GM12878 (cell line): ENCODE measurements at regions not wholly inside any gene's neighbourhood (a gene's known extent, or its start where the extent isn't known, plus 50 kb on each side); places are given as distances from the start of the nearest gene placed in this dataset.
"Not testable (repeated sequence)": the region's sequence is repeated elsewhere in the genome, so short reads cannot be mapped to it uniquely, and the experiment has no call there.

Source experiments
- ATAC-seq: fragments of 200-7000 bp; cut with Tn5 transposase; 3 replicates; pipeline ENCODE4 v1.9.1; 2020; ENCODE audit warnings: mild to moderate bottlenecking, moderate library complexity
- BruUV-seq: library from RNA; stranded (reverse); fragments of 400-500 nt; replicated peaks from 2 replicates; lab custom pipeline; 2021; lab: Mats Ljungman, UMichigan
- CTCF ChIA-PET: fragments of 300-600 bp; sonication (Branson Sonifier 250); formaldehyde crosslinking; extraction: SDS; loops from one replicate; lab custom pipeline; 2021; ENCODE audit warnings: inconsistent platforms; lab: Yijun Ruan, JAX
- POLR2A ChIA-PET: fragments of 350-600 bp; formaldehyde crosslinking; extraction: SDS; loops from one replicate; lab custom pipeline; 2021; ENCODE audit warnings: inconsistent platforms; lab: Charles Lee
- RAD21 ChIA-PET: fragments of 300-600 bp; sonication (Branson Sonifier 250); formaldehyde crosslinking; loops from one replicate; lab custom pipeline; 2023; ENCODE audit warnings: antibody characterized with exemption; ENCODE audit not compliant: unreplicated experiment; lab: Charles Lee
- SMC1A ChIA-PET: fragments of 300-600 bp; sonication (Branson Sonifier 250); formaldehyde crosslinking; loops from one replicate; lab custom pipeline; 2023; ENCODE audit not compliant: unreplicated experiment, uncharacterized antibody; lab: Charles Lee
- DNase-seq: peaks from one replicate; pipeline ENCODE4 v3.0.0-alpha.2; 2011; ENCODE audit warnings: low read depth, low spot score
- FAIRE-seq: peaks from 3 replicates; lab custom pipeline; 2011; peaks lifted over from hg19 to GRCh38; lab: Jason Lieb, UNC
- H2AFZ ChIP-seq: 2 replicates; pipeline ENCODE4 v1.6.0; 2011; ENCODE audit warnings: low read depth, low read length, control low read depth; ENCODE audit not compliant: control insufficient read depth
- H3K27ac ChIP-seq: 2 replicates; pipeline ENCODE4 v1.5.1; 2011; ENCODE audit warnings: control low read depth; ENCODE audit not compliant: control insufficient read depth, insufficient read depth
- H3K27me3 ChIP-seq, 2 experiments: replicated peaks in 1 of 2; 2 replicates each; pipeline versions ENCODE4 v1.6.0 to v1.6.1; 2011; ENCODE audit warnings: low read length in 1 of 2; ENCODE audit not compliant: control insufficient read depth in 2 of 2, insufficient read depth in 2 of 2
- H3K36me3 ChIP-seq, 2 experiments: 2 replicates each; pipeline ENCODE4 v1.5.1; 2011; ENCODE audit warnings: low read length in 1 of 2; ENCODE audit not compliant: control insufficient read depth in 2 of 2, insufficient read depth in 2 of 2
- H3K4me1 ChIP-seq: 2 replicates; pipeline ENCODE4 v1.6.1; 2011; ENCODE audit warnings: mild to moderate bottlenecking, low read length, moderate library complexity, mixed read lengths; ENCODE audit not compliant: control insufficient read depth, insufficient read depth
- H3K4me2 ChIP-seq: 2 replicates; pipeline ENCODE4 v1.6.0; 2011; ENCODE audit warnings: control low read depth; ENCODE audit not compliant: control insufficient read depth, insufficient read depth
- H3K4me3 ChIP-seq: fragments of 200-600 bp; sonication (generic); 2 replicates; pipeline ENCODE4 v1.5.1; 2016
- H3K79me2 ChIP-seq: 2 replicates; pipeline ENCODE4 v1.6.0; 2011; ENCODE audit warnings: low read length; ENCODE audit not compliant: control insufficient read depth, insufficient read depth
- H3K9ac ChIP-seq: 2 replicates; pipeline ENCODE4 v1.8.0; 2011; ENCODE audit warnings: low read length, control low read depth, mixed read lengths; ENCODE audit not compliant: control insufficient read depth, insufficient read depth
- H3K9me3 ChIP-seq: replicated peaks from 3 replicates; pipeline ENCODE4 v1.5.1; 2011; ENCODE audit warnings: mild to moderate bottlenecking, low read length; ENCODE audit not compliant: control insufficient read depth, insufficient read depth
- H4K20me1 ChIP-seq: 2 replicates; pipeline ENCODE4 v1.6.0; 2011; ENCODE audit not compliant: control insufficient read depth, insufficient read depth
- ATF7 ChIP-seq: fragments of 450-650 bp; IDR thresholded peaks from 2 replicates; pipeline ENCODE4 v1.6.1; 2016; ENCODE audit warnings: low read depth, mild to moderate bottlenecking
- CREM ChIP-seq: IDR thresholded peaks from 2 replicates; pipeline ENCODE4 v1.6.1; 2014; ENCODE audit warnings: antibody characterized with exemption, low read depth
- MYB ChIP-seq: fragments of 150-350 bp; IDR thresholded peaks from 2 replicates; pipeline ENCODE4 v1.6.1; 2014; ENCODE audit warnings: mild to moderate bottlenecking, low read depth, low read length, borderline replicate concordance
- NR2C2 ChIP-seq: IDR thresholded peaks from 2 replicates; pipeline ENCODE4 v1.6.1; 2011; ENCODE audit warnings: borderline replicate concordance, low read depth; ENCODE audit not compliant: control insufficient read depth, insufficient read length
- NR2F1 ChIP-seq: fragments of 450-650 bp; conservative IDR thresholded peaks from 2 replicates; pipeline ENCODE4 v1.6.1; 2017; ENCODE audit warnings: mild to moderate bottlenecking
- PML ChIP-seq: IDR thresholded peaks from 2 replicates; pipeline ENCODE4 v1.6.1; 2012; ENCODE audit warnings: low read length, inconsistent platforms
- POLR2A ChIP-seq: IDR thresholded peaks from 2 replicates; pipeline ENCODE4 v1.6.1; 2011; ENCODE audit warnings: low read depth, mild to moderate bottlenecking, low read length
- SPI1 ChIP-seq: IDR thresholded peaks from 2 replicates; pipeline ENCODE4 v1.6.1; 2011; ENCODE audit warnings: low read depth, mild to moderate bottlenecking, low read length, moderate library complexity, borderline replicate concordance; ENCODE audit not compliant: insufficient read depth
- STAT1 ChIP-seq: fragments of 450-650 bp; conservative IDR thresholded peaks from 2 replicates; pipeline ENCODE4 v1.6.1; 2014; ENCODE audit warnings: antibody characterized with exemption, mild to moderate bottlenecking
- SUPT20H ChIP-seq: IDR thresholded peaks from 2 replicates; pipeline ENCODE4 v1.6.1; 2011; ENCODE audit warnings: low read depth, mild to moderate bottlenecking, low read length, moderate library complexity, borderline replicate concordance; ENCODE audit not compliant: control insufficient read depth
- ZNF207 ChIP-seq: fragments of 450-650 bp; IDR thresholded peaks from 2 replicates; pipeline ENCODE4 v1.6.1; 2014; ENCODE audit warnings: antibody characterized with exemption, mild to moderate bottlenecking, borderline replicate concordance
- WGBS: methylation state at CpG from one replicate; pipeline ENCODE4 v1.1.6; 2016; ENCODE audit warnings: low lambda C conversion rate; ENCODE audit not compliant: insufficient replicate concordance, insufficient coverage; ENCODE audit errors: missing lambda C conversion rate; 5-methylcytosine and 5-hydroxymethylcytosine counted together
- in situ Hi-C: fragments of 300-500 bp; cut with MboI; formaldehyde crosslinking; loops from 9 replicates; pipeline ENCODE4 v1.14.3; 2018; ENCODE audit warnings: mixed read lengths
- intact Hi-C: fragments of 100-400 bp; cut with micrococcal nuclease; formaldehyde crosslinking; loops from one replicate; pipeline ENCODE4 v1.14.2; 2022; ENCODE audit not compliant: unreplicated experiment
- TF ChIP-seq, protein P1 (sequence below), 3 experiments: IDR thresholded peaks in 2 of 3; conservative IDR thresholded peaks in 1 of 3; 2 replicates each; pipeline ENCODE4 v1.5.1; 2011; ENCODE audit warnings: low read depth in 3 of 3, low read length in 3 of 3, mild to moderate bottlenecking in 3 of 3, control low read depth in 2 of 3, moderate library complexity in 2 of 3, inconsistent platforms in 1 of 3, mixed read lengths in 1 of 3; ENCODE audit not compliant: control insufficient read depth in 2 of 3, insufficient read depth in 1 of 3; ENCODE audit errors: extremely low read depth in 1 of 3
- TF ChIP-seq, protein P2 (sequence below): fragments of 450-650 bp; IDR thresholded peaks from 2 replicates; pipeline ENCODE4 v1.6.1; 2018; ENCODE audit warnings: mild to moderate bottlenecking, low read depth, moderate library complexity; ENCODE audit not compliant: partially characterized antibody

DNA sequence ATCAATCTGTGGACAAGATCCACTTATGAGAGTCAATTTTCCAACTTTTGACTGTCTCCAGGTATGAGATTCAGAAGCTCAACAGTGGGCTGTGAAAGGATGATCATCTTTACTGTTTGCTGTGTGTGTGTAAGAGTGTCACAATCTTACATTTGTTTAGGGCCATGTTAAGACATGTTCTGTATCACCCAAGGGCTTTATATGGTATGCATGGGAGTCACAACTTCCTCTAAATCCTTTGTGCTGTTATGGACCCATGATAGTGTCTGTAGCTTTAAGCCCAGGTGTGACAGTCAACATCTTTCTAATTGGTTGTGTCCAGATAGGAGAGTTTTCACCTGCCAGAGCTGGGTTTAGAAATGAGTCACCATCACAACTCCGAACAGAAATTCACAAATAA lies 70.2 kb downstream of the ZNF726 start:
- BruUV-seq, SMC1A ChIA-PET, CTCF ChIA-PET, RAD21 ChIA-PET, POLR2A ChIA-PET, ATAC-seq, H2AFZ ChIP-seq, H3K4me3 ChIP-seq, H3K9me3 ChIP-seq, DNase-seq, H3K4me2 ChIP-seq, in situ Hi-C loops, H3K27ac ChIP-seq, FAIRE-seq, H3K27me3 ChIP-seq, intact Hi-C loops, H3K4me1 ChIP-seq, H3K9ac ChIP-seq, H4K20me1 ChIP-seq, H3K36me3 ChIP-seq, H3K79me2 ChIP-seq: not testable (repeated sequence)
- 0% methylated on average over 1 of the region's 1 CpG for WGBS

DNA sequence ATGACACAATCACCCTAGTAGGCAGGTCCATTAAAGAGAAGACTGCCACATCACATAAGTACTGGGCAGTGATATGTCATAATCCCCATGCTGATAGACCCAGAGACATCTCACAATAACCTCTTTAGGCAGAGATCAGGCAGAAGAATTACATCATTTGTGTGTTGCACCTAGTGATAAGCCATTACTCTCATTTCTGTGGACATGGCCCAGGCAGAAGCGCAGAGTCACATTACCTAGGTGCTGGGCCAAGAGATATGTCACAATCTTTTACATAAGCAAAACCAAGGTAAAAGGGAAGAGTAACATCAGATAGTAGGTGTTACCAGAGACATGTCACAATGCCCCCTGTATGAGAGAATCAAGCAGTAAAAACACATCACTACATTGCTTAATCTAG lies 71.9 kb downstream of the ZNF726 start:
- no peaks in the 10 kb centered on the region for H4K20me1 ChIP-seq
- no peak overlapping the region for H3K9ac ChIP-seq
- no peaks in the 10 kb centered on the region; the same call in 1 of the 3 replicates for H3K9me3 ChIP-seq
- ATAC-seq (no peak), FAIRE-seq (no peak), DNase-seq (no peak)
- H3K79me2 ChIP-seq: no peaks in the 10 kb centered on the region
- H3K36me3 ChIP-seq: no peaks in the 10 kb centered on the region
- H3K4me1 ChIP-seq: no peaks in the 10 kb centered on the region
- RAD21 ChIA-PET: no interaction called here
- in situ Hi-C loops (no loop called here), intact Hi-C loops (no loop called here)
- H3K27ac ChIP-seq: no peak overlapping the region
- H3K27me3 ChIP-seq: no peaks in the 10 kb centered on the region
- no peak overlapping the region for H2AFZ ChIP-seq
- WGBS: 40% methylated on average over 1 of the region's 1 CpG
- CTCF ChIA-PET: no interaction called here
- H3K4me2 ChIP-seq: no peak overlapping the region
- POLR2A ChIA-PET: no interaction called here
- SMC1A ChIA-PET: no interaction called here
- no TSS peak for BruUV-seq
- no peak overlapping the region for H3K4me3 ChIP-seq
- TF ChIP-seq ZNF207 (no peak), NR2F1 (no peak), STAT1 (no peak), POLR2A (no peak), PML (no peak), SUPT20H (no peak), NR2C2 (no peak), SPI1 (no peak), MYB (no peak), ATF7 (no peak), CREM (no peak)
- TF ChIP-seq, protein P1, sequence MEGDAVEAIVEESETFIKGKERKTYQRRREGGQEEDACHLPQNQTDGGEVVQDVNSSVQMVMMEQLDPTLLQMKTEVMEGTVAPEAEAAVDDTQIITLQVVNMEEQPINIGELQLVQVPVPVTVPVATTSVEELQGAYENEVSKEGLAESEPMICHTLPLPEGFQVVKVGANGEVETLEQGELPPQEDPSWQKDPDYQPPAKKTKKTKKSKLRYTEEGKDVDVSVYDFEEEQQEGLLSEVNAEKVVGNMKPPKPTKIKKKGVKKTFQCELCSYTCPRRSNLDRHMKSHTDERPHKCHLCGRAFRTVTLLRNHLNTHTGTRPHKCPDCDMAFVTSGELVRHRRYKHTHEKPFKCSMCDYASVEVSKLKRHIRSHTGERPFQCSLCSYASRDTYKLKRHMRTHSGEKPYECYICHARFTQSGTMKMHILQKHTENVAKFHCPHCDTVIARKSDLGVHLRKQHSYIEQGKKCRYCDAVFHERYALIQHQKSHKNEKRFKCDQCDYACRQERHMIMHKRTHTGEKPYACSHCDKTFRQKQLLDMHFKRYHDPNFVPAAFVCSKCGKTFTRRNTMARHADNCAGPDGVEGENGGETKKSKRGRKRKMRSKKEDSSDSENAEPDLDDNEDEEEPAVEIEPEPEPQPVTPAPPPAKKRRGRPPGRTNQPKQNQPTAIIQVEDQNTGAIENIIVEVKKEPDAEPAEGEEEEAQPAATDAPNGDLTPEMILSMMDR (IDR thresholded peaks at IDR 0.05 in 2 of 3, conservative IDR thresholded peaks at IDR 0.05 in 1 of 3; ENCODE audit: control insufficient read depth in 2 of 3, extremely low read depth in 1 of 3, insufficient read depth in 1 of 3, low read depth in 3 of 3, low read length in 3 of 3): no peak
- TF ChIP-seq, protein P2, sequence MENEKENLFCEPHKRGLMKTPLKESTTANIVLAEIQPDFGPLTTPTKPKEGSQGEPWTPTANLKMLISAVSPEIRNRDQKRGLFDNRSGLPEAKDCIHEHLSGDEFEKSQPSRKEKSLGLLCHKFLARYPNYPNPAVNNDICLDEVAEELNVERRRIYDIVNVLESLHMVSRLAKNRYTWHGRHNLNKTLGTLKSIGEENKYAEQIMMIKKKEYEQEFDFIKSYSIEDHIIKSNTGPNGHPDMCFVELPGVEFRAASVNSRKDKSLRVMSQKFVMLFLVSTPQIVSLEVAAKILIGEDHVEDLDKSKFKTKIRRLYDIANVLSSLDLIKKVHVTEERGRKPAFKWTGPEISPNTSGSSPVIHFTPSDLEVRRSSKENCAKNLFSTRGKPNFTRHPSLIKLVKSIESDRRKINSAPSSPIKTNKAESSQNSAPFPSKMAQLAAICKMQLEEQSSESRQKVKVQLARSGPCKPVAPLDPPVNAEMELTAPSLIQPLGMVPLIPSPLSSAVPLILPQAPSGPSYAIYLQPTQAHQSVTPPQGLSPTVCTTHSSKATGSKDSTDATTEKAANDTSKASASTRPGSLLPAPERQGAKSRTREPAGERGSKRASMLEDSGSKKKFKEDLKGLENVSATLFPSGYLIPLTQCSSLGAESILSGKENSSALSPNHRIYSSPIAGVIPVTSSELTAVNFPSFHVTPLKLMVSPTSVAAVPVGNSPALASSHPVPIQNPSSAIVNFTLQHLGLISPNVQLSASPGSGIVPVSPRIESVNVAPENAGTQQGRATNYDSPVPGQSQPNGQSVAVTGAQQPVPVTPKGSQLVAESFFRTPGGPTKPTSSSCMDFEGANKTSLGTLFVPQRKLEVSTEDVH: no peak
